SU-DHL-6 (cell line): ENCODE measurements at regions not wholly inside any gene's neighbourhood (a gene's known extent, or its start where the extent isn't known, plus 50 kb on each side); places are given as distances from the start of the nearest gene placed in this dataset.

Experiments
- H2AFZ ChIP-seq: fragments of 200-600 bp; sonication (generic); 2 replicates; pipeline ENCODE4 v1.6.1; 2014; ENCODE audit warnings: low read depth, mild to moderate bottlenecking, moderate library complexity, mixed read lengths, antibody characterized with exemption, low read length; ENCODE audit not compliant: severe bottlenecking
- H3F3A ChIP-seq: fragments of 200-600 bp; shearing (Covaris generic); 2 replicates; pipeline ENCODE4 v1.6.0; 2016; ENCODE audit warnings: antibody characterized with exemption, mild to moderate bottlenecking; ENCODE audit not compliant: insufficient read depth
- H3K27ac ChIP-seq: fragments of 200-600 bp; sonication (generic); 2 replicates; pipeline ENCODE4 v1.5.1; 2016; ENCODE audit warnings: low read depth, mild to moderate bottlenecking, low read length, moderate library complexity, mixed read lengths
- H3K27me3 ChIP-seq: fragments of 200-600 bp; sonication (generic), shearing (Covaris generic); 2 replicates; pipeline ENCODE4 v1.6.0; 2014; ENCODE audit warnings: mild to moderate bottlenecking, low read length
- H3K36me3 ChIP-seq: fragments of 200-600 bp; sonication (generic); 2 replicates; pipeline ENCODE4 v1.6.1; 2014; ENCODE audit warnings: mild to moderate bottlenecking, low read length, mixed read lengths
- H3K4me2 ChIP-seq: fragments of 300-600, 200-600 bp; shearing (Covaris generic), sonication (generic); 2 replicates; pipeline ENCODE4 v1.6.0; 2014; ENCODE audit warnings: low read length, low read depth, mild to moderate bottlenecking; ENCODE audit not compliant: poor library complexity, severe bottlenecking
- H3K4me3 ChIP-seq: fragments of 200-600 bp; sonication (generic); 2 replicates; pipeline ENCODE4 v1.5.1; 2014; ENCODE audit warnings: antibody characterized with exemption, low read length, mild to moderate bottlenecking, mixed read lengths; ENCODE audit not compliant: insufficient read depth, poor library complexity, severe bottlenecking
- H3K79me2 ChIP-seq: fragments of 200-600 bp; sonication (generic); 2 replicates; pipeline ENCODE4 v1.6.1; 2014; ENCODE audit warnings: mild to moderate bottlenecking, low read length, moderate library complexity; ENCODE audit not compliant: insufficient read depth
- H3K9ac ChIP-seq: fragments of 200-600 bp; sonication (generic); 2 replicates; pipeline ENCODE4 v1.7.0; 2014; ENCODE audit warnings: mild to moderate bottlenecking, low read length
- H3K9me2 ChIP-seq: fragments of 200-600 bp; sonication (generic); replicated peaks from 2 replicates; pipeline ENCODE4 v1.6.1; 2014; ENCODE audit warnings: low read length; ENCODE audit not compliant: insufficient read depth
- H3K9me3 ChIP-seq: fragments of 200-600 bp; sonication (generic); 2 replicates; pipeline ENCODE4 v1.6.1; 2014; ENCODE audit warnings: low read length, mixed read lengths; ENCODE audit not compliant: insufficient read depth
- H4K20me1 ChIP-seq: fragments of 200-600 bp; sonication (generic); 2 replicates; pipeline ENCODE4 v1.6.1; 2014; ENCODE audit warnings: low read depth, mild to moderate bottlenecking, antibody characterized with exemption, low read length, moderate library complexity, mixed read lengths
- CTCF ChIP-seq: fragments of 200-600 bp; sonication (generic); IDR thresholded peaks from one replicate; pipeline ENCODE4 v1.5.1; 2017; ENCODE audit warnings: antibody characterized with exemption, mild to moderate bottlenecking, low read length, moderate library complexity; ENCODE audit not compliant: insufficient read depth, poor library complexity, severe bottlenecking
- EZH2phosphoT487 ChIP-seq: fragments of 200-600 bp; sonication (generic), shearing (Covaris generic); conservative IDR thresholded peaks from 2 replicates; pipeline ENCODE4 v1.6.1; 2018; ENCODE audit warnings: mild to moderate bottlenecking, antibody characterized with exemption, low read length, moderate library complexity, mixed read lengths

- TF ChIP-seq EZH2phosphoT487 (no peak), CTCF (no peak)
- H3K4me3 ChIP-seq: no peak overlapping the region
- H3K27me3 ChIP-seq: no peaks in the 10 kb centered on the region
- H3K9me2 ChIP-seq: no peaks in the 10 kb centered on the region
- H3K9ac ChIP-seq: no peak overlapping the region
- H3K36me3 ChIP-seq: no peaks in the 10 kb centered on the region
- no peak overlapping the region for H3K4me2 ChIP-seq
- no peaks in the 10 kb centered on the region for H3F3A ChIP-seq
- H3K27ac ChIP-seq: no peak overlapping the region
- no peak overlapping the region for H2AFZ ChIP-seq
- no peaks in the 10 kb centered on the region for H3K9me3 ChIP-seq
- H4K20me1 ChIP-seq: no peaks in the 10 kb centered on the region
- H3K79me2 ChIP-seq: no peaks in the 10 kb centered on the region
Observed at GRCh38 chr3:40994611-40995010, 204.7 kb upstream of the CTNNB1 start.

GRCh38 chr3:40995271-40995670 is 204.0 kb upstream of the CTNNB1 start:
- H3K4me3 ChIP-seq: no peak overlapping the region
- no peaks in the 10 kb centered on the region for H3K36me3 ChIP-seq
- no peak overlapping the region for H2AFZ ChIP-seq
- H3K79me2 ChIP-seq: no peaks in the 10 kb centered on the region
- H3K9ac ChIP-seq: no peak overlapping the region
- H3K27me3 ChIP-seq: no peaks in the 10 kb centered on the region
- no peaks in the 10 kb centered on the region for H3K9me2 ChIP-seq
- no peaks in the 10 kb centered on the region for H4K20me1 ChIP-seq
- TF ChIP-seq CTCF (no peak), EZH2phosphoT487 (no peak)
- H3K9me3 ChIP-seq: no peaks in the 10 kb centered on the region
- H3F3A ChIP-seq: no peaks in the 10 kb centered on the region
- no peak overlapping the region for H3K27ac ChIP-seq
- H3K4me2 ChIP-seq: no peak overlapping the region

GRCh38 chr3:40996382-40996781 is 202.9 kb upstream of the CTNNB1 start:
- no peaks in the 10 kb centered on the region for H3K79me2 ChIP-seq
- no peak overlapping the region for H3K4me3 ChIP-seq
- no peak for TF ChIP-seq CTCF
- no peak for TF ChIP-seq EZH2phosphoT487
- no peak overlapping the region for H3K27ac ChIP-seq
- no peaks in the 10 kb centered on the region for H3K9me2 ChIP-seq
- H3K27me3 ChIP-seq: no peaks in the 10 kb centered on the region
- H4K20me1 ChIP-seq: no peaks in the 10 kb centered on the region
- no peak overlapping the region for H3K4me2 ChIP-seq
- no peak overlapping the region for H2AFZ ChIP-seq
- no peak overlapping the region for H3K9ac ChIP-seq
- no peaks in the 10 kb centered on the region for H3F3A ChIP-seq
- no peaks in the 10 kb centered on the region for H3K36me3 ChIP-seq
- H3K9me3 ChIP-seq: no peaks in the 10 kb centered on the region
